Esophagus muscularis mucosa (tissue), 4 donors: ENCODE measurements at regions not wholly inside any gene's neighbourhood (a gene's known extent, or its start where the extent isn't known, plus 50 kb on each side); places are given as distances from the start of the nearest gene placed in this dataset.
A peak's percentile ranks its signal among the peaks of the same experiment; 100 is the strongest.

Experiments used
- DNase-seq: peaks from one replicate; pipeline ENCODE4 v3.0.0-alpha.2; 2017; ENCODE audit errors: extremely low spot score
- H3K27ac ChIP-seq, 4 donors: fragments of 200-600 bp; sonication (generic); replicated peaks in 1 of 4; 1 replicate in 3 of 4; 2 replicates in 1 of 4; pipeline ENCODE4 v1.5.1; 2016 to 2019; ENCODE audit warnings: mild to moderate bottlenecking in 1 of 4
- H3K27me3 ChIP-seq, 4 donors: fragments of 200-600 bp; sonication (generic); one replicate each; pipeline versions ENCODE4 v1.5.1 to v1.6.0; 2016 to 2019
- H3K36me3 ChIP-seq, 4 donors: fragments of 200-600 bp; sonication (generic); one replicate each; pipeline ENCODE4 v1.5.1; 2016 to 2019
- H3K4me1 ChIP-seq, 4 donors: fragments of 200-600 bp; sonication (generic); one replicate each; pipeline ENCODE4 v1.5.1; 2016 to 2019
- H3K4me3 ChIP-seq, 4 donors: fragments of 200-600 bp; sonication (generic); 1 replicate in 2 of 4; 2 replicates in 2 of 4; pipeline ENCODE4 v1.5.1; 2016 to 2019; ENCODE audit warnings: mild to moderate bottlenecking in 4 of 4, moderate library complexity in 1 of 4
- H3K9me3 ChIP-seq, 4 donors: fragments of 200-600 bp; sonication (generic); 1 replicate in 3 of 4; 2 replicates in 1 of 4; pipeline ENCODE4 v1.5.1; 2016 to 2019
- CTCF ChIP-seq, 3 experiments: fragments of 200-600 bp in 2 of 3; fragments of 450-650 bp in 1 of 3; sonication (generic) in 2 of 3; IDR thresholded peaks; one replicate each; pipeline ENCODE4 v1.5.1; 2017 to 2019; ENCODE audit warnings: antibody characterized with exemption in 3 of 3, mild to moderate bottlenecking in 2 of 3, moderate library complexity in 1 of 3
- EP300 ChIP-seq: sonication (generic); formaldehyde crosslinking; IDR thresholded peaks from one replicate; pipeline ENCODE4 v1.6.1; 2017; ENCODE audit warnings: antibody characterized with exemption
- POLR2A ChIP-seq: fragments of 450-650 bp; IDR thresholded peaks from one replicate; pipeline ENCODE4 v1.6.1; 2017; ENCODE audit warnings: antibody characterized with exemption, moderate library complexity, mild to moderate bottlenecking, low read depth
- POLR2AphosphoS5 ChIP-seq, 2 donors: sonication (generic); formaldehyde crosslinking; IDR thresholded peaks; one replicate each; pipeline ENCODE4 v1.6.1; 2017; ENCODE audit warnings: antibody characterized with exemption in 2 of 2
- WGBS: methylation state at CpG from one replicate; pipeline ENCODE4 v1.1.5; 2018; 5-methylcytosine and 5-hydroxymethylcytosine counted together
- intact Hi-C: fragments of 100-400 bp; cut with DNase I; formaldehyde crosslinking; loops from one replicate; pipeline ENCODE4 v1.15.1; 2023

- no peaks in the 10 kb centered on the region for H3K36me3 ChIP-seq
- no peak overlapping the region for H3K27ac ChIP-seq
- TF ChIP-seq POLR2A (no peak), EP300 (no peak), POLR2AphosphoS5 (IDR thresholded peaks at IDR 0.05) (no peak), CTCF (IDR thresholded peaks at IDR 0.05) (peak; percentile 30 to 76 (median 51))
- no peak for DNase-seq
- 37% methylated on average over 8 of the region's 8 CpGs for WGBS
- H3K27me3 ChIP-seq = no peaks in the 10 kb centered on the region
- intact Hi-C loops = no loop called here
- H3K9me3 ChIP-seq = no peaks in the 10 kb centered on the region
- no peaks in the 10 kb centered on the region for H3K4me1 ChIP-seq
- H3K4me3 ChIP-seq = no peak overlapping the region
Observed at GRCh38 chr11:29343465-29344333, 673.1 kb downstream of the KCNA4 start.

GRCh38 chr11:29336727-29337575, 679.9 kb downstream of the KCNA4 start:
- Histone ChIP-seq H3K36me3 (no peaks in the 10 kb centered on the region), H3K4me3 (no peak overlapping the region), H3K27me3 (no peaks in the 10 kb centered on the region), H3K27ac (no peak overlapping the region), H3K9me3 (no peaks in the 10 kb centered on the region), H3K4me1 (no peaks in the 10 kb centered on the region)
- 63% methylated on average over 8 of the region's 8 CpGs for WGBS
- TF ChIP-seq CTCF (IDR thresholded peaks at IDR 0.05) (no peak), POLR2AphosphoS5 (IDR thresholded peaks at IDR 0.05) (no peak), EP300 (no peak), POLR2A (no peak)
- intact Hi-C loops = no loop called here
- no peak for DNase-seq

GRCh38 chr11:29334776-29335130, 682.1 kb downstream of the KCNA4 start:
- TF ChIP-seq CTCF (IDR thresholded peaks at IDR 0.05) (no peak), POLR2AphosphoS5 (IDR thresholded peaks at IDR 0.05) (no peak), EP300 (no peak), POLR2A (no peak)
- Histone ChIP-seq H3K4me1 (no peaks in the 10 kb centered on the region), H3K27ac (no peak overlapping the region), H3K36me3 (no peaks in the 10 kb centered on the region), H3K27me3 (no peaks in the 10 kb centered on the region), H3K4me3 (no peak overlapping the region), H3K9me3 (no peaks in the 10 kb centered on the region)
- WGBS = 41% methylated on average over 1 of the region's 1 CpG
- intact Hi-C loops = no loop called here
- DNase-seq = no peak

GRCh38 chr11:29333993-29334775, 682.6 kb downstream of the KCNA4 start:
- Histone ChIP-seq H3K4me1 (no peaks in the 10 kb centered on the region), H3K9me3 (no peaks in the 10 kb centered on the region), H3K36me3 (no peaks in the 10 kb centered on the region), H3K27ac (no peak overlapping the region), H3K27me3 (no peaks in the 10 kb centered on the region), H3K4me3 (no peak overlapping the region)
- intact Hi-C loops = no loop called here
- 33% methylated on average over 5 of the region's 5 CpGs for WGBS
- DNase-seq = no peak
- TF ChIP-seq CTCF (IDR thresholded peaks at IDR 0.05) = peak; percentile 14 to 43 (median 27)
- TF ChIP-seq POLR2AphosphoS5 (IDR thresholded peaks at IDR 0.05) = no peak
